Thoracic aorta (tissue), 2 donors: ENCODE measurements at regions not wholly inside any gene's neighbourhood (a gene's known extent, or its start where the extent isn't known, plus 50 kb on each side); places are given as distances from the start of the nearest gene placed in this dataset.

ENCODE experiments used
- ATAC-seq: fragments of 150-250 bp; one replicate; pipeline ENCODE4 v1.8.0; 2017; ENCODE audit warnings: low read depth; ENCODE audit not compliant: insufficient number of reproducible peaks, low FRiP score
- DNase-seq: peaks from one replicate; pipeline ENCODE4 v3.0.0-alpha.2; 2020; ENCODE audit warnings: low spot score
- H3K27ac ChIP-seq, 2 donors: fragments of 200-600 bp; sonication (generic); 1 replicate in 1 of 2; 2 replicates in 1 of 2; pipeline ENCODE4 v1.5.1; 2016; ENCODE audit warnings: mild to moderate bottlenecking in 2 of 2, moderate library complexity in 2 of 2
- H3K27me3 ChIP-seq: fragments of 200-600 bp; sonication (generic); replicated peaks from 2 replicates; pipeline ENCODE4 v1.6.0; 2016; ENCODE audit warnings: mild to moderate bottlenecking; ENCODE audit not compliant: insufficient read depth
- H3K36me3 ChIP-seq: fragments of 200-600 bp; sonication (generic); one replicate; pipeline ENCODE4 v1.5.1; 2016
- H3K4me1 ChIP-seq, 2 donors: fragments of 200-600 bp; sonication (generic); 1 replicate in 1 of 2; 2 replicates in 1 of 2; pipeline versions ENCODE4 v1.5.1 to v1.6.0; 2016; ENCODE audit warnings: low read depth in 2 of 2, mild to moderate bottlenecking in 1 of 2; ENCODE audit not compliant: control insufficient read depth in 1 of 2
- H3K4me3 ChIP-seq: fragments of 200-600 bp; sonication (generic); 2 replicates; pipeline ENCODE4 v1.5.1; 2016; ENCODE audit warnings: mild to moderate bottlenecking
- H3K9me3 ChIP-seq: fragments of 200-600 bp; sonication (generic); 2 replicates; pipeline ENCODE4 v1.5.1; 2016
- CTCF ChIP-seq: fragments of 200-600 bp; sonication (generic); IDR thresholded peaks from one replicate; pipeline ENCODE4 v1.5.1; 2019; ENCODE audit warnings: antibody characterized with exemption

GRCh38 chr1:112341986-112342385, 54.0 kb upstream of the CTTNBP2NL start:
- no peak overlapping the region for H3K4me3 ChIP-seq
- H3K27ac ChIP-seq, result no peak overlapping the region
- ATAC-seq, result no peak
- H3K4me1 ChIP-seq, result no peaks in the 10 kb centered on the region
- no peaks in the 10 kb centered on the region for H3K9me3 ChIP-seq
- no peak for TF ChIP-seq CTCF
- DNase-seq, result no peak
- H3K27me3 ChIP-seq, result no peaks in the 10 kb centered on the region
- no peaks in the 10 kb centered on the region for H3K36me3 ChIP-seq

GRCh38 chr1:112342558-112342957, 53.5 kb upstream of the CTTNBP2NL start:
- H3K9me3 ChIP-seq, result no peaks in the 10 kb centered on the region
- ATAC-seq, result no peak
- H3K27ac ChIP-seq, result no peak overlapping the region
- H3K4me1 ChIP-seq, result no peaks in the 10 kb centered on the region
- no peak overlapping the region for H3K4me3 ChIP-seq
- no peaks in the 10 kb centered on the region for H3K27me3 ChIP-seq
- no peaks in the 10 kb centered on the region for H3K36me3 ChIP-seq
- no peak for DNase-seq
- TF ChIP-seq CTCF, result no peak

GRCh38 chr1:112344754-112345423, 51.1 kb upstream of the CTTNBP2NL start:
- no peak for DNase-seq
- TF ChIP-seq CTCF, result no peak
- Histone ChIP-seq H3K9me3 (no peaks in the 10 kb centered on the region), H3K27me3 (no peaks in the 10 kb centered on the region), H3K36me3 (no peaks in the 10 kb centered on the region), H3K4me3 (no peak overlapping the region), H3K4me1 (no peaks in the 10 kb centered on the region), H3K27ac (no peak overlapping the region)
- no peak for ATAC-seq
